Activated T-helper 17 cell treated with anti-CD3 and anti-CD28 coated beads, Interleukin-2, amount 50 U/mL, for 72 hours (primary cell): ENCODE measurements at regions not wholly inside any gene's neighbourhood (a gene's known extent, or its start where the extent isn't known, plus 50 kb on each side); places are given as distances from the start of the nearest gene placed in this dataset.

ENCODE experiments used
- ATAC-seq: fragments of 150-1000 bp; cut with Tn5 transposase; replicated peaks from 2 replicates; pipeline ENCODE4 v1.10.0; 2021; ENCODE audit warnings: mild to moderate bottlenecking, moderate library complexity
- H3K27ac Mint-ChIP-seq: one replicate; pipeline ENCODE4 v1.8.0; 2022; ENCODE audit warnings: mixed read lengths
- H3K27me3 Mint-ChIP-seq: one replicate; pipeline ENCODE4 v1.8.0; 2022; ENCODE audit warnings: mixed read lengths
- H3K36me3 Mint-ChIP-seq: one replicate; pipeline ENCODE4 v1.8.0; 2022; ENCODE audit warnings: low read depth, mild to moderate bottlenecking, mixed read lengths
- H3K4me1 Mint-ChIP-seq: one replicate; pipeline ENCODE4 v1.8.0; 2022; ENCODE audit warnings: mixed read lengths
- H3K4me3 Mint-ChIP-seq: one replicate; pipeline ENCODE4 v1.8.0; 2022; ENCODE audit warnings: mild to moderate bottlenecking, mixed read lengths
- H3K9me3 Mint-ChIP-seq: one replicate; pipeline ENCODE4 v1.8.0; 2022; ENCODE audit warnings: mixed read lengths

DNA sequence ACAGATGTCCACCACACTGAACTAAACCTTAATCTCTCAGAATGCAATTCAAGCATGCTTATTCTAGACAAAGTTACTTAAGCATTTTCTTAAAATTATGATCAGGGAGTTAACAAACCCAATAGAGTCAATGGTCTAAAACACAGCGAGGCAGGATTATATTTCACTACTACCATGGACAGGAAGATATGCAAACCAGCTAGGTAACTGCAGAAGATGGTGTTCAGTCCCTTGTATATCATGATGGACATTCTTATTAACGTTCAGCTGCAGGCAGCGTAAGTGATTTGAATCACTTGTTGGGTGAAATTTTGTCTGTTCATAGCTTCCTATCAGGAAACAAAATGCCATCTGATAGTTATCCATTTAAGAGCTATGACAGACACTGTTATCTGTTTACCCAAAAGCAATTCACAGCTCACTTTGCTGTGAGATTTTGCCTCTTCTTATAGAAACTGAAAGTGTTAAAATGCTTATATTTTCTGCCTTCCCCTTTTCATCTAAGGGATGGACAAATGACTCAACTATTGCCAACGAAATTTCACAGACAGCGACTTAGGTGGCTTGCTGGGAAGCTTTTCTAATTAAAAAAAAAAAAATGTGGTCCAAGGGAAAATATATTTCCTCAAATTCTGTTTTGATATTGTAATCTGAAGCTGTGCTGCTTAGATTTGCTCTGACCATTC lies 591.9 kb downstream of the DACH1 start:
- H3K4me1 Mint-ChIP-seq = no peaks in the 10 kb centered on the region
- ATAC-seq = no peak
- no peaks in the 10 kb centered on the region for H3K27me3 Mint-ChIP-seq
- H3K27ac Mint-ChIP-seq = no peak overlapping the region
- no peak overlapping the region for H3K4me3 Mint-ChIP-seq
- no peaks in the 10 kb centered on the region for H3K9me3 Mint-ChIP-seq
- H3K36me3 Mint-ChIP-seq = no peaks in the 10 kb centered on the region

DNA sequence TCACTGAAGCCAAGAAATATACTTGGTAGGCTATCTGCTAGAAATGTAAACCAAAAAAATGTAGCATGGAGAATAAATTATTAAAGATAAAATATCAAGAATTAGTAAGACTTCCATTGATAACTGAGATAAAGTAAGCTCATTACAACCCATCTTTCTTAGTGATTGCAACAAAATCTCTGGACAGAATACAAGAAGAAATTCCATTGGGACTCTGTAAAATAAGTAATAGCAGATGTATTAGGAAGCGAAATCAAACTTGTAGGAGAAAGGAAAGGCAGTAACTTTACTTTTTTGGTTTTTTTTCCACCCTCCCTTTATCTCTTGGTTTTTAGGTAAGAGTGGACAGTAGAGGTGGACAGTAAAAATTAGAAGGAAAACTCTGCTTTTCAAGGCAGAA lies 605.7 kb downstream of the DACH1 start:
- Mint-ChIP-seq H3K36me3 (no peaks in the 10 kb centered on the region), H3K27ac (no peak overlapping the region), H3K27me3 (peaks cover 7% of the 10 kb centered on the region), H3K4me3 (no peak overlapping the region), H3K4me1 (no peaks in the 10 kb centered on the region), H3K9me3 (no peaks in the 10 kb centered on the region)
- no peak for ATAC-seq

DNA sequence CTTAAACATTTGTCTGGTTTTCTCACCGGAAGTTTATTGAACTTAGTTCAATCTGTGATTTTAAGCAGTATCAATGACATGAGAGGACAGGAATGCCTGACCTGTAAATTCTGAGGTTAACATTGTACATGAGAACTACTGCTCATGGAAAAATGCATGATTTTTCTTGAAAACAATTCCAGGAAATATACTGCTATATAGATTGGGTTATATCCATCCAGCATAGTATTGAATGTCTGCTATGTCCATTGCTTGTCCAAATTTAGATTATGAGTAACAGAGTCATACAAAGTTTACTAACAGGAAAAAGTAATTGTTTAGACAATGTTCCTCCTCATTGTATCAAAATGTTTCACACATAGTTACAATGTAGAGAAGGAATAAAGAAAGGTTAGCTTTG lies 606.8 kb downstream of the DACH1 start:
- Mint-ChIP-seq H3K4me3 (no peak overlapping the region), H3K9me3 (no peaks in the 10 kb centered on the region), H3K27ac (no peak overlapping the region), H3K36me3 (no peaks in the 10 kb centered on the region), H3K27me3 (peaks cover 10% of the 10 kb centered on the region), H3K4me1 (no peaks in the 10 kb centered on the region)
- ATAC-seq = no peak

DNA sequence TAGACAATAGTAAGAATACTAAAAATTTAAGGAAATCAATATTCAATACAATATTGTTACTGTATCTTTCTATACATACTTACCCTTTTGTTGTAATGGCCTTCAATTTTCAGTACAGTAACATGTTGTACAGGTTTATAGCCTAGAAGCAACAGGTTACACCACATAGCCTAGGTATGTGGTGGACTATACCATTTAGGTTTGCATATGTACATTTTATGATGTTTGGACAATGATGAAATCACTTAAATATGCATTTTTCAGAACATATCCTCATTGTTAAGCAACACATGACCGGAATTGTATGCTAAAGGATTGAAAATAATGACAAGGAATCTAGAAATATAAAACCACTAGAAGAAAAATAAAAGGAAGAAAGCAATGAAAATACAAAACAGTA lies 611.4 kb downstream of the DACH1 start:
- no peaks in the 10 kb centered on the region for H3K4me1 Mint-ChIP-seq
- H3K27ac Mint-ChIP-seq = no peak overlapping the region
- no peak overlapping the region for H3K4me3 Mint-ChIP-seq
- peaks cover 10% of the 10 kb centered on the region for H3K27me3 Mint-ChIP-seq
- H3K36me3 Mint-ChIP-seq = no peaks in the 10 kb centered on the region
- ATAC-seq = no peak
- no peaks in the 10 kb centered on the region for H3K9me3 Mint-ChIP-seq

DNA sequence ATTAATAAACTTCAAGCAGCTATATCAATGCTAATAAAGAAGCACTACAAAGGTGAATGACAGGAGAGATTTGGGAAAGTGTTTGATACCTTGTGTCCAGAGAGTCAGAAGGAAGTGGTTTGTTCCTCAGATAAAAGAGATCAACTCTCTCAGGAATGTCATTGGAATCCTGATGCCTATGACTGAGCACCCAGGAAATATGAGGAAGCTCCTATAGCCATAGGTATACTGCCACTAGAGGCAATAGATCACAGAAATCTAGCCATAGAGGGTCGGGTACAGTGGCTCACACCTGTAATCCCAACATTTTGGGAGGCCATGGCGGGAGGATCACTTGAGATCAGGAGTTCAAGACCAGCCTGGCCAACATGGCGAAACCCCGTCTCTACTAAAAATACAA lies 612.6 kb downstream of the DACH1 start:
- H3K36me3 Mint-ChIP-seq = no peaks in the 10 kb centered on the region
- H3K27ac Mint-ChIP-seq = no peak overlapping the region
- H3K4me3 Mint-ChIP-seq = no peak overlapping the region
- H3K9me3 Mint-ChIP-seq = no peaks in the 10 kb centered on the region
- peaks cover 10% of the 10 kb centered on the region for H3K27me3 Mint-ChIP-seq
- no peak for ATAC-seq
- no peaks in the 10 kb centered on the region for H3K4me1 Mint-ChIP-seq

DNA sequence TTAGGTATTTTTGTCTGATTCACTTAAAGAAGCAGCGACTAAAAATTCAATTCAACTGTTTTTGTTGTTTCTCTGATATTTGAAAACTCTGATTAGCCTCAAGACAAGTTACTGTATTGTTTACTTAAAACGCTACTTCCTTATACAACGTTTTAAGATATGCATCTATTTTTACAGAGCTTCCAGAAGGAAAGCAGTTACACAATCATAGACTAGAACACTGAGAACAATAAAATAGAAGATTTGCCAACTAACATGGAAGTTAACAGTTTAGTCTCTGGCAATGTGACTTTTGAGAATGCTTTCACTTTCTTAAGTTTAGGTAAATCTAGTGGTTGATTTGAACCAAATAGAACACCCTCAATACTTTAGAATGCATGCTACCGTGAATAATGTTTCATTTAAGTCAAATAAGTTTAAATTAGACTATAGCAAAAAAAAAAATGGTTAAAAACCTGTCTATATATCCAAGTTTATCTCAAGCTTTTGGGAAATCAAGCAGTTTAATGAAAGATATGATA lies 614.8 kb downstream of the DACH1 start:
- H3K9me3 Mint-ChIP-seq = no peaks in the 10 kb centered on the region
- H3K27me3 Mint-ChIP-seq = peaks cover 6% of the 10 kb centered on the region
- ATAC-seq = no peak
- no peaks in the 10 kb centered on the region for H3K4me1 Mint-ChIP-seq
- no peak overlapping the region for H3K4me3 Mint-ChIP-seq
- H3K36me3 Mint-ChIP-seq = no peaks in the 10 kb centered on the region
- no peak overlapping the region for H3K27ac Mint-ChIP-seq

DNA sequence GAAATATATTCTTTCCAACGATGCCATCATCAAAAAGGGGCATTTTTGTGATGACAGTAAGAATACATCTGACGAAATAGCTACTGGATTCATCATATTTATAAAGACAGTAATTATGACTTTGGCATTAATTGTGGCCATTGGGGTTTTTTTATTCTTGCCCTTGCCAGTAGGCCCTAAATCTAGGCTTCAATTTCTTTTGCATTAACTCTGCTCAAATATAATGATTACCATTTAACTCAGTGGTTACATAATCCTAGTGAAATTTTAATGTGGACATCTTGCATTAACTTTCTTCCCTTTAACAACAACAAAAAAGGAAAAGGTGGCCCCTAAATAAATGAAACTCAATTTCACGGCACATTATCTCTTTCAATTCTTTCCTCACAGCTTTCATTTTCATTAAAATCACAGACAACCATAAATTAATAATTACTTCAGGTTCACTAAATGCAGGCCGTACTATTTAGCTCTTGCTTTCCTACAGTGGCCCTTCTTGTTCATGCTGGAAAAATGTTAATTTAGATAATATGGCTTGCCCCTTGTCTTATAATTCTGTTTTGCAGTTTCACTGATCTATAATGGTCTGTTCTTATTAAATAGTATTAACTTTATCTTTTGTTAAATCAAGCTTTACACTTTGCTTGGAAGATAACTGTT lies 615.6 kb downstream of the DACH1 start:
- no peak for ATAC-seq
- H3K9me3 Mint-ChIP-seq = no peaks in the 10 kb centered on the region
- no peak overlapping the region for H3K27ac Mint-ChIP-seq
- H3K36me3 Mint-ChIP-seq = no peaks in the 10 kb centered on the region
- H3K27me3 Mint-ChIP-seq = peaks cover 6% of the 10 kb centered on the region
- H3K4me3 Mint-ChIP-seq = no peak overlapping the region
- H3K4me1 Mint-ChIP-seq = no peaks in the 10 kb centered on the region

DNA sequence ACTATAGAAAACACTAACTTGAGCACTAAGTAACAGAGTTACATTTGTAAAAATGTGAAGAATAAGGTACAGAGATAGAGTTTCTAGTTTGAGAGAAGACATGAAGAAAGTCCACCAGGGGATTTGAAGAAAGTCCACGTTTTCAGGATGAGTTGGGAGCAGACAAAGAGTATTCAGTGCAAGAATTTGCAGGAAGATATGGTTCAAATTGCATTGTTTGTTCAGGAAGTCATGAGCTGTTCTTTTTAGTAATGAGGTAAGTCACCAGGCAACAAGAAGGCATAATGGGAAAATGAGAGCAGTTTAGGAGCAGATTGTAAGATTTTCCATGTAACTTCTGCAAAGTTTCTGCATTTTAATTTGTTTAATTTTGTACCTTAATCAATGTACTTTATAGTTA lies 618.0 kb downstream of the DACH1 start:
- Mint-ChIP-seq H3K4me1 (no peaks in the 10 kb centered on the region), H3K9me3 (peaks cover 3% of the 10 kb centered on the region), H3K4me3 (no peak overlapping the region), H3K27me3 (no peaks in the 10 kb centered on the region), H3K36me3 (no peaks in the 10 kb centered on the region), H3K27ac (no peak overlapping the region)
- ATAC-seq = no peak

DNA sequence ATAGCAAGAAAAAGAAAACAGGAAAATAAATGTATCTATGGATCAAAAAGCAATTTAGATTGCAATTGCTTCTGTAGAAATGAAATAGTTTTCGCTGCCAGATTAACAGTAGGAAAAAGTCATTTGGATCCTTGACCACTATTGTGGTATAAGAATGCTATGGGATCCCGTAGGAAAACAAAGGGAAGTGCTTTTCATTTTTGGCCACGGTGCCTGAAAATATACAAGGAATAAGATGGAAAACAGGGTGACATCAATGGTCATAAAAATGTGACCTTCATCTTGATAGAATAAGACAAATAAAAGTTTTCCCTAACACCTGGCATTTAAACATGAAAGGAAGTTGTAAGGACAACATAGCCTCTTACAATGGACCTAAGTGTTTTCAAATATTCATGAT lies 622.8 kb downstream of the DACH1 start:
- no peaks in the 10 kb centered on the region for H3K36me3 Mint-ChIP-seq
- peaks cover 3% of the 10 kb centered on the region for H3K9me3 Mint-ChIP-seq
- no peak for ATAC-seq
- H3K27ac Mint-ChIP-seq = no peak overlapping the region
- no peak overlapping the region for H3K4me3 Mint-ChIP-seq
- H3K4me1 Mint-ChIP-seq = no peaks in the 10 kb centered on the region
- H3K27me3 Mint-ChIP-seq = no peaks in the 10 kb centered on the region

DNA sequence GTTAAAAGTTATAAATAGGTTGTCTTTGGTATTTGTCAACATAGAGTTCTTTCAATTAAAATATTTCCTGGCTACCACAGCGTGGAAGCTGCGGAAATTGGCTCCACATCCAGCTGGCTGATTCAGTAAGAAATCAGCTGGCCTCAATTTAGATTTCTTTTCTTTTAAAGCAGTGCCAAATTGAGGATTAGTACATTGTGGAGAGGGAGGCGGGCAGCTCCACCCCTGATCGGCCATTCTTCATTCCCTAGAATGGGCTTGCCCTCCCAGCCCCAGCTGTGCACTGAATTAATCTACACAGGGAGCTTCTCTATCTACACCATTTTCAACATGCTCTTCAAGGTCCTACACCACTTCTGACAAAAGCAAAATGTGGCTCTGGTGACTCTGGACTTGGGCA lies 624.8 kb downstream of the DACH1 start:
- no peaks in the 10 kb centered on the region for H3K36me3 Mint-ChIP-seq
- no peak overlapping the region for H3K27ac Mint-ChIP-seq
- no peak overlapping the region for H3K4me3 Mint-ChIP-seq
- H3K9me3 Mint-ChIP-seq = peaks cover 3% of the 10 kb centered on the region
- H3K4me1 Mint-ChIP-seq = no peaks in the 10 kb centered on the region
- no peak for ATAC-seq
- H3K27me3 Mint-ChIP-seq = no peaks in the 10 kb centered on the region

DNA sequence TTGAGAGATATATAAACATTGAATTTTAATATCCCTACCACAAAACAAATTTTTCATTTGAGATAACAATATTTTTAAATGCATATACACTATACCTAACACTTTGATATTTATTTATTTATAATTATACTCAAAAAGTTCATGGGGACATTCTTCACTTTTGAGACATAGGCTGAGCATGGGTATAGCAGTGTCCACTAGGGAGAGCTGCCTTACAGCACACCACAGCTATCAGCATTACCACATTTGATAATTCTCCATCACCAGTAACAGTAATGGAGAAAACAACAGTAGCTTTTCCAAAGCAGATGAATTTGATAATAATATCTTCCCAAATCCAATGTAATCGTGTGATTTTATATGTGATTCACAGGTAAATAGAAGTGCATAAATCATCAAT lies 626.1 kb downstream of the DACH1 start:
- Mint-ChIP-seq H3K27ac (no peak overlapping the region), H3K36me3 (no peaks in the 10 kb centered on the region), H3K4me3 (no peak overlapping the region), H3K4me1 (no peaks in the 10 kb centered on the region), H3K27me3 (no peaks in the 10 kb centered on the region), H3K9me3 (peaks cover 3% of the 10 kb centered on the region)
- ATAC-seq = no peak

DNA sequence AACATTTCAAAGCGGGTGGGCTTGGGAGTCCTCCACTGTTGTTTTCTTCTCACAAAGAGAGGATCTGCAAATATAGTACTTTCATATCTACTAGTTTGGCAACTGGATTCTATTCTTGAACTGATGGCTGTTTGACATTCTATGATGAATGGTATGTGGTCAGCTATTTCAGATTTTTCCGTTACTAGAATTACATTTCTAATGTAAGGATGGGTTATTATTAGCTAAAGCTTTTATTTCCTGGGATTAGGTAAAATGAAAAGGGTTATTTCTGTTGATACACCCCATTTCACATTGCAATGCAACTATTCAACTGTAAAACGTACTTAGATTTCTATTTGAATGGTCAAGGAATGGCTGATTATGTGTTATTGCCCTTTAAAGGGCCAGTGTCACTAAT lies 629.7 kb downstream of the DACH1 start:
- Mint-ChIP-seq H3K9me3 (no peaks in the 10 kb centered on the region), H3K27me3 (no peaks in the 10 kb centered on the region), H3K4me1 (no peaks in the 10 kb centered on the region), H3K36me3 (no peaks in the 10 kb centered on the region), H3K27ac (no peak overlapping the region), H3K4me3 (no peak overlapping the region)
- ATAC-seq = no peak

DNA sequence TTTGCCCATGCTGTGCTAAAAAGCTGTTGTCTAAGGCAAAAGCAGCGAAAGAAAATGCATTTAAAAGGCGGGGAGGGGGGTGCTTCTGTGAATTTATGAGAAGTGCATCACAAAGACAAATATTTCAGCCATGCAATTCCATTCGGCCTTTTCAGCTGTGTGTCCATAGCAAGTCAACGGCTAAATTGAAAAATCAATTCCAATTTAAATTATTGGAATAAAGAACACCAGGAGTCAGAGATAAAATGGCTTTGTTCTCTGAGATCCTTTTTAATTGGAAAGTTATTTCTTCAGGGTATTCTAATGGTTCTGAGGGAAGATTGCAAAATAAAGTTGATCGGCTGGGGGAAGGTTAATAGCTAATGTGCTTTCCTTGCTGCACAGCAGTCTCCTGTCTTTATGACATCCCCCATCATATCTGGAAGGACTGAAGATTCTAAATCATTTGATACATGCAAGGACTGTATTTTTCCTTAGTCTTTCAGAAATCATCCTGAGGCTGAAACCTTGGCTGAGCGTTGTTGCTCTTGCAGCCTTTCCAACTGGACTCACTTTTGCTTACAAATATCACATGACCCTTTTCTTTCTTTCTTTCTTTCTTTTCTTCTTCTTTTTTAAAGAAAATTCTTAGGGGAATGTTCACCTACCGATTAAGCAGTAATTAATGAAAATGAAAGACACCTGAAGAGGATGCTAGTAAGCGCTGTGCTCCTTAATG lies 647.1 kb downstream of the DACH1 start:
- no peaks in the 10 kb centered on the region for H3K27me3 Mint-ChIP-seq
- no peak for ATAC-seq
- no peak overlapping the region for H3K4me3 Mint-ChIP-seq
- no peak overlapping the region for H3K27ac Mint-ChIP-seq
- no peaks in the 10 kb centered on the region for H3K9me3 Mint-ChIP-seq
- no peaks in the 10 kb centered on the region for H3K36me3 Mint-ChIP-seq
- H3K4me1 Mint-ChIP-seq = no peaks in the 10 kb centered on the region

DNA sequence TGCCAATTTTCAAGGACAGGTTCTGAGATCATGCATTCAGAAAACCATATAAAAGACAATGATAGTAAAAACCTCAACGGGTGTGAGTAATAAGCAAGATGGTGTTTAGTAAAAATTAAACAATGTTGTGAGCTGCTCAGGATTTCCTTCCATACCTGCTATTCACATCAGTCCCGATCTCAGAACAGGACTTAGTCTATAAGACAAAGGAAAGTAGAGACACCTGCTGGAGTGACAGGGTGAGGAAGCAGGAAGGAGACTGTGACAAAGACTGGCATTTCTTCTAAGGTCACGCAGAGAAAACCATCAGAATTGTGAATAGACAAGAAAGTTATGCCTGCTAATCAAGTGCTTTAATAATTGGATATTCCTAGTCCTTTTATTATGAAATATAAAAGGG lies 648.0 kb downstream of the DACH1 start:
- Mint-ChIP-seq H3K4me1 (no peaks in the 10 kb centered on the region), H3K27me3 (no peaks in the 10 kb centered on the region), H3K27ac (no peak overlapping the region), H3K36me3 (no peaks in the 10 kb centered on the region), H3K4me3 (no peak overlapping the region), H3K9me3 (peaks cover 6% of the 10 kb centered on the region)
- ATAC-seq = no peak

DNA sequence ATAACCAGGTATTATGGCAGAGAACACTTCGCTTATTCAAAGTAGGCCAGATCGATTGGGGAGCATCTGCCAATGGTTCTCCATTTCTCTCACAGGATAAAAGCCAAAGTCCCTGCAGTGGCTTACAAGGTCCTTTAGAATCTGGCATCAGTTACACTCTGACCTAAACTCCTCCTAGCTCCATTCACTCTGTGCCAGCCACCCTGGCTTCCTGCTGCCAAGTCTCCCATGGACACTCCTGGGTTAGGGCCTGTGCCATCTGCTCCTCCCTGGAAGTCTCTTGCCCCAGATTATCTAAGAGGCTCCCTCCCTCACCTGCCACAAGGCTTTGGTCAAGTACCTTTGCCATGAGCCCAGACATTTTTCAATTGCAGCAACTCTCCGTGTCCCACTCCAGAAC lies 649.2 kb downstream of the DACH1 start:
- Mint-ChIP-seq H3K4me1 (no peaks in the 10 kb centered on the region), H3K27me3 (no peaks in the 10 kb centered on the region), H3K27ac (no peak overlapping the region), H3K4me3 (no peak overlapping the region), H3K36me3 (no peaks in the 10 kb centered on the region), H3K9me3 (peaks cover 6% of the 10 kb centered on the region)
- ATAC-seq = no peak
